LNCaP clone FGC (cell line): ENCODE measurements at regions not wholly inside any gene's neighbourhood (a gene's known extent, or its start where the extent isn't known, plus 50 kb on each side); places are given as distances from the start of the nearest gene placed in this dataset.

Experiments
- DNase-seq: peaks from one replicate; pipeline ENCODE4 v3.0.0-alpha.2; 2011; ENCODE audit warnings: low read depth
- H3K4me3 ChIP-seq: 2 replicates; pipeline ENCODE4 v1.5.1; 2011; ENCODE audit warnings: mild to moderate bottlenecking, low read depth, low read length, control low read depth
- TF ChIP-seq, protein P1 (sequence below): IDR thresholded peaks from 2 replicates; pipeline ENCODE4 v1.5.1; 2012; ENCODE audit warnings: mild to moderate bottlenecking; ENCODE audit not compliant: control insufficient read depth, insufficient read depth; ENCODE audit errors: extremely low read depth

DNA sequence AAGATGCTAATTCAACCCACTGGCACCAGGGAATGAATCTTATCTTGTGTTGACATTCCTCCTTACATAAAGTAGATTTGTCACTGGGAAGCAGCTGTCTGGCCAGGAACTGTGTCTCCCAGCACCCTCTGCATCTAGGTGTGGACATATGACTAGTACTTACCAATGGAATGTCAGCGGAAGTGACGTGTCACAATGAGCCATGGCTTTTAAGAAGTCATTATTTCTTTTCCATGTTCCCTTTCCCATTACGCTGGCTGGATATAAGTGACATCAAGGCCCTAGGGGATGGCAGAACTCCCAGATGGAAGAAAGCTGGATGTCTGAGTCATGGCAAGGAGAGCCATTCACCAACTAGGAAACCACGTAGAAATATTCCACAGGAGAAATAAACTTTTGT, 84.7 kb upstream of the MAST4 start:
- no peak for DNase-seq
- TF ChIP-seq, protein P1, sequence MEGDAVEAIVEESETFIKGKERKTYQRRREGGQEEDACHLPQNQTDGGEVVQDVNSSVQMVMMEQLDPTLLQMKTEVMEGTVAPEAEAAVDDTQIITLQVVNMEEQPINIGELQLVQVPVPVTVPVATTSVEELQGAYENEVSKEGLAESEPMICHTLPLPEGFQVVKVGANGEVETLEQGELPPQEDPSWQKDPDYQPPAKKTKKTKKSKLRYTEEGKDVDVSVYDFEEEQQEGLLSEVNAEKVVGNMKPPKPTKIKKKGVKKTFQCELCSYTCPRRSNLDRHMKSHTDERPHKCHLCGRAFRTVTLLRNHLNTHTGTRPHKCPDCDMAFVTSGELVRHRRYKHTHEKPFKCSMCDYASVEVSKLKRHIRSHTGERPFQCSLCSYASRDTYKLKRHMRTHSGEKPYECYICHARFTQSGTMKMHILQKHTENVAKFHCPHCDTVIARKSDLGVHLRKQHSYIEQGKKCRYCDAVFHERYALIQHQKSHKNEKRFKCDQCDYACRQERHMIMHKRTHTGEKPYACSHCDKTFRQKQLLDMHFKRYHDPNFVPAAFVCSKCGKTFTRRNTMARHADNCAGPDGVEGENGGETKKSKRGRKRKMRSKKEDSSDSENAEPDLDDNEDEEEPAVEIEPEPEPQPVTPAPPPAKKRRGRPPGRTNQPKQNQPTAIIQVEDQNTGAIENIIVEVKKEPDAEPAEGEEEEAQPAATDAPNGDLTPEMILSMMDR, result no peak
- H3K4me3 ChIP-seq, result no peak overlapping the region

DNA sequence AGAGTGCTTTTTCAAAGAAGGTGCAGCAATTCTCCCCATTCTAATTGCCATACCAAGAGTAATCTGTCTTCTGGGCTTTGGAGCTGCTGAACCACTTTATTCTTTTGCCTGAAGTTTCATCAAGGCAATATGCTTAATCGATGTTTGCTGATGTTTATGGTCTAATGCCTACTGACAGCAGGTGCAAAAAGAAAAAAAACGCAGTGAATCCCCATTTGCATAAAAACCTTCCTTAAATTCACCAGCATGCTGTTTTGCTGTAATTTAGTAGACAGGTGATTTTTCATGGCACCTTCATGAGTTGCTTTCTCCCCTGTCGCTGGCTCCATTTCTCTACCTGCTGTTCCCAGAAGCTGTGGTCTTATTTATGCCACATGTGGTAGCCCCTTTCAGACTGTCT, 83.1 kb upstream of the MAST4 start:
- TF ChIP-seq, protein P1, result no peak
- no peak overlapping the region for H3K4me3 ChIP-seq
- no peak for DNase-seq

DNA sequence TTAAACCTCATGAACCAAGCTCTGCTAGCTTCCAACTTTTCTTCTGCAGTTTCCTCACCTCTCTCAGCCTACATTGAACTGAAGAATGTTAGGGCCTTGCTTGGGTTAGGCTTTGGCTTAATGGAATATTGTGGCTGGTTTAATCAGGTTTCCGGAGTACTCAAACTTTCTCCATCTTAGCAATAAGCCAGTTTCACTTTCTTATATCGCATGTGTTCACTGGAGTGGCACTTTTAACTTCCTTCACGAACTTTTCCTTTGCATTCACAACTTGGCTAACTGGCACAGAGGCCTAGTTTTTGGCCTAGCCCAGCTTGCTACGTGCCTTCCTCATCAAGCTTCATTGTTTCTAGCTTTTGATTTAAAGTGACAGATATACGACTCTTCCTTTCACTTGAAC, 81.0 kb upstream of the MAST4 start:
- DNase-seq, result no peak
- H3K4me3 ChIP-seq, result no peak overlapping the region
- TF ChIP-seq, protein P1, result no peak

DNA sequence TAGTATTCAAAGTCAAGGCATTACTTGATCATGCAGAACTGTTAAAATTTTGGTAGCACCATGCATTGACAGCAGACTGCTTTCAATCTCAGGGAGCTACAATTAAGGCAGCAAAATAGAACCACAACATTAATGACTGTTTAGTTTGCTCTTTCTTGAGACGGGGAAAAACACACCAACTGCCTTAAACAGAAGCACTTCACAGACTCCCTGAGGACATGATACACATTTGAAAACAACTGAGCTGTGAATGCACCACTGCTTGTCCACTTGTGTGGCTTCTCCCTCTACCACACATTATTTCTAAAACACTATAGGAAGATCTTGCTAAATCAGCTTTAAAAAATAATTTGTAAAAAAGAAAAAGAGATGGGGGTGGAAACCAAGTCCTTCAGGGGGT, 79.6 kb upstream of the MAST4 start:
- H3K4me3 ChIP-seq, result no peak overlapping the region
- TF ChIP-seq, protein P1, result no peak
- no peak for DNase-seq

DNA sequence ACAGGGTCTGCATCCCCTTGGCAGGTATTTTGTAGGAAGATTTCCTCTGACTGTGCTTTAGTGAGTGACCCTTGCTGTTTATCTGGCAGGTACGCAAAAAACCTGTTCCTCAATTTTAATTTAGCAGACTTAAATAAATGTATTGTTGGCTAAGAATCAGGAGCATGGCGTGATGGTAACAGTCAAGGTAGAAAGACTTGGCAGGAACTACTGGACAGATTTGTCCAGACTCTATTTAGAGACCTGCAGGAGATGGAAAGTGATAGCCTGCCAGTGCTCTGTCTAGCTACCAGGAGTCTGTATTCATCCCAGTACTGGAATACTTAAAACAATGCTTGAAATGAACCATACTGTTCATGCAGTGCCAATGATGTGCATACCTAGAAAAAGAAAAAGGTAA, 78.8 kb upstream of the MAST4 start:
- no peak overlapping the region for H3K4me3 ChIP-seq
- DNase-seq, result peak; percentile 44
- TF ChIP-seq, protein P1, result no peak

DNA sequence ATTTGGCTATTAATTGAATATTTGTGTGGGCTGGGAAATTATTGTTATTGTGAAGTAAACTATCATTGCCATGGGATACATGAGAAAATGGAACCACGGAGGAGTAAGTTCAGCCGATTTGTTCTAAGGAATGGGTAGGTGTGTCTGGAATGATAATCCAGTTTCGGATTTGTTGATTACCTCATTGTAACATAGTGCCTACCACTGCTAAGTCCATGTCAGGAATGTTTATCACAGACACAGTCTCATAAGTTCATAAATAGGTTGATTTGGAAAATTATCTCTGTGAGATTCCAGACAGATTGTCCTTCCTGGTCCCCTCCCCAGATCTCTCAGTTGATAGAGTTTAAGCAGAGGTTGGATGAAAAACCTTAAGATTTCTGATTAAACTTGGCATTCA, 78.1 kb upstream of the MAST4 start:
- TF ChIP-seq, protein P1, result no peak
- no peak overlapping the region for H3K4me3 ChIP-seq
- DNase-seq, result no peak

DNA sequence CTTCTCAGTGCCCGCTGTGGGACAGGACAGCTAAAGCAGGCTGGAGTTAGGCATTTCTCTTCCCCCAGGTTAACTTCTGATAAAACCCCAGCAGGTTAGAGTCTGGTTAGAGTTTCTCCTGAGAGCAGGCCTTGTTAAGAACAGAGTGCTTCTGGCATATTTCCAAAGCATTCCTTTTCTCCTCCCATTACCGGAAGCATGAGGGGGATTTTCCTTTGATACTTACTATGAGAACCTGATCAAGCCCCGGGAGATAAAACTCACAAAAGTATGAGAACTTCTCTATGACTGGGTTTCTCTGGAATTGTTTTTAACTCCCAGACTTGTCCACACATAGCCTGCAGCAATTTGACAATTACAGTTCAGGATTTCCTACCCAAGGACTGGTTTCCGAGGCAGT, 77.4 kb upstream of the MAST4 start:
- no peak overlapping the region for H3K4me3 ChIP-seq
- TF ChIP-seq, protein P1, result no peak
- DNase-seq, result no peak
